ENCODE measurements at regions not wholly inside any gene's neighbourhood (a gene's known extent, or its start where the extent isn't known, plus 50 kb on each side); places are given as distances from the start of the nearest gene placed in this dataset.

DNA sequence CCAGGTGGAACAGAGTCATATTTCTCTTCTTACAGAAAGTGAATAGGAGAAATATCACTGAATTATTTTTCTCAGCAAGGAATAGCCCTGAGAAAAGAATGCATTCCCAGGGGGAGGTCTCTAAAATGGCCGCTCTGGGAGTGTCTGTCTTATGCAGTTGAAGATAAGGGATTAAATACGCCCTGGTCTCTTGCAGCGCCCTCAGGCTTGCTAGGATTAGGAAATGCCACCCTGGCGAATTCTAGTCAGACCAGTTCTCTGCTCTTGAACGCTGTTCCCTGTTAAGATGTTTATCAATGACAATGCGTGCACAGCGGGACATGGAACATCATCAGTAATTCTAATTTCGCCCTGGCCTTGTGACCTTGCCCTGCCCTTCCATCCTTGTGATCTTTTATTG, 949.0 kb upstream of the SEMA6D start:
- Mint-ChIP-seq H3K27ac (no peak overlapping the region), H3K9me3 (peaks cover 38% of the 10 kb centered on the region), H3K4me3 (no peak overlapping the region), H3K36me3 (peaks cover 30% of the 10 kb centered on the region), H3K4me1 (peaks cover 6% of the 10 kb centered on the region), H3K27me3 (ENCODE audit: low read depth) (no peaks in the 10 kb centered on the region)
- no peak for ATAC-seq
- DNase-seq (ENCODE audit: low spot score), result peak; percentile 41
- ChIA-PET CTCF (no interaction called here), POLR2A (interaction anchor here (0.6 kb wide), 1 partner anchor 181 kb away, joined by 5 read pairs; no protein-coding TSS in a partner anchor)
- TF ChIP-seq PRRX2 (CRISPR knock-in tag; IDR thresholded peaks at IDR 0.05) (no peak), GABPB1 (CRISPR knock-in tag; IDR thresholded peaks at IDR 0.05) (no peak), NR1H2 (CRISPR knock-in tag; IDR thresholded peaks at IDR 0.05) (no peak), TP53 (CRISPR knock-in tag; IDR thresholded peaks at IDR 0.05) (no peak), ATF1 (CRISPR knock-in tag; IDR thresholded peaks at IDR 0.05) (no peak)
- TF ChIP-seq, protein P1, sequence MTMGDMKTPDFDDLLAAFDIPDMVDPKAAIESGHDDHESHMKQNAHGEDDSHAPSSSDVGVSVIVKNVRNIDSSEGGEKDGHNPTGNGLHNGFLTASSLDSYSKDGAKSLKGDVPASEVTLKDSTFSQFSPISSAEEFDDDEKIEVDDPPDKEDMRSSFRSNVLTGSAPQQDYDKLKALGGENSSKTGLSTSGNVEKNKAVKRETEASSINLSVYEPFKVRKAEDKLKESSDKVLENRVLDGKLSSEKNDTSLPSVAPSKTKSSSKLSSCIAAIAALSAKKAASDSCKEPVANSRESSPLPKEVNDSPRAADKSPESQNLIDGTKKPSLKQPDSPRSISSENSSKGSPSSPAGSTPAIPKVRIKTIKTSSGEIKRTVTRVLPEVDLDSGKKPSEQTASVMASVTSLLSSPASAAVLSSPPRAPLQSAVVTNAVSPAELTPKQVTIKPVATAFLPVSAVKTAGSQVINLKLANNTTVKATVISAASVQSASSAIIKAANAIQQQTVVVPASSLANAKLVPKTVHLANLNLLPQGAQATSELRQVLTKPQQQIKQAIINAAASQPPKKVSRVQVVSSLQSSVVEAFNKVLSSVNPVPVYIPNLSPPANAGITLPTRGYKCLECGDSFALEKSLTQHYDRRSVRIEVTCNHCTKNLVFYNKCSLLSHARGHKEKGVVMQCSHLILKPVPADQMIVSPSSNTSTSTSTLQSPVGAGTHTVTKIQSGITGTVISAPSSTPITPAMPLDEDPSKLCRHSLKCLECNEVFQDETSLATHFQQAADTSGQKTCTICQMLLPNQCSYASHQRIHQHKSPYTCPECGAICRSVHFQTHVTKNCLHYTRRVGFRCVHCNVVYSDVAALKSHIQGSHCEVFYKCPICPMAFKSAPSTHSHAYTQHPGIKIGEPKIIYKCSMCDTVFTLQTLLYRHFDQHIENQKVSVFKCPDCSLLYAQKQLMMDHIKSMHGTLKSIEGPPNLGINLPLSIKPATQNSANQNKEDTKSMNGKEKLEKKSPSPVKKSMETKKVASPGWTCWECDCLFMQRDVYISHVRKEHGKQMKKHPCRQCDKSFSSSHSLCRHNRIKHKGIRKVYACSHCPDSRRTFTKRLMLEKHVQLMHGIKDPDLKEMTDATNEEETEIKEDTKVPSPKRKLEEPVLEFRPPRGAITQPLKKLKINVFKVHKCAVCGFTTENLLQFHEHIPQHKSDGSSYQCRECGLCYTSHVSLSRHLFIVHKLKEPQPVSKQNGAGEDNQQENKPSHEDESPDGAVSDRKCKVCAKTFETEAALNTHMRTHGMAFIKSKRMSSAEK (CRISPR knock-in tag; IDR thresholded peaks at IDR 0.05; ENCODE audit: borderline replicate concordance), result no peak
- TF ChIP-seq, protein P2, sequence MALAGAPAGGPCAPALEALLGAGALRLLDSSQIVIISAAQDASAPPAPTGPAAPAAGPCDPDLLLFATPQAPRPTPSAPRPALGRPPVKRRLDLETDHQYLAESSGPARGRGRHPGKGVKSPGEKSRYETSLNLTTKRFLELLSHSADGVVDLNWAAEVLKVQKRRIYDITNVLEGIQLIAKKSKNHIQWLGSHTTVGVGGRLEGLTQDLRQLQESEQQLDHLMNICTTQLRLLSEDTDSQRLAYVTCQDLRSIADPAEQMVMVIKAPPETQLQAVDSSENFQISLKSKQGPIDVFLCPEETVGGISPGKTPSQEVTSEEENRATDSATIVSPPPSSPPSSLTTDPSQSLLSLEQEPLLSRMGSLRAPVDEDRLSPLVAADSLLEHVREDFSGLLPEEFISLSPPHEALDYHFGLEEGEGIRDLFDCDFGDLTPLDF (CRISPR knock-in tag; IDR thresholded peaks at IDR 0.05), result no peak
- TF ChIP-seq, protein P3, sequence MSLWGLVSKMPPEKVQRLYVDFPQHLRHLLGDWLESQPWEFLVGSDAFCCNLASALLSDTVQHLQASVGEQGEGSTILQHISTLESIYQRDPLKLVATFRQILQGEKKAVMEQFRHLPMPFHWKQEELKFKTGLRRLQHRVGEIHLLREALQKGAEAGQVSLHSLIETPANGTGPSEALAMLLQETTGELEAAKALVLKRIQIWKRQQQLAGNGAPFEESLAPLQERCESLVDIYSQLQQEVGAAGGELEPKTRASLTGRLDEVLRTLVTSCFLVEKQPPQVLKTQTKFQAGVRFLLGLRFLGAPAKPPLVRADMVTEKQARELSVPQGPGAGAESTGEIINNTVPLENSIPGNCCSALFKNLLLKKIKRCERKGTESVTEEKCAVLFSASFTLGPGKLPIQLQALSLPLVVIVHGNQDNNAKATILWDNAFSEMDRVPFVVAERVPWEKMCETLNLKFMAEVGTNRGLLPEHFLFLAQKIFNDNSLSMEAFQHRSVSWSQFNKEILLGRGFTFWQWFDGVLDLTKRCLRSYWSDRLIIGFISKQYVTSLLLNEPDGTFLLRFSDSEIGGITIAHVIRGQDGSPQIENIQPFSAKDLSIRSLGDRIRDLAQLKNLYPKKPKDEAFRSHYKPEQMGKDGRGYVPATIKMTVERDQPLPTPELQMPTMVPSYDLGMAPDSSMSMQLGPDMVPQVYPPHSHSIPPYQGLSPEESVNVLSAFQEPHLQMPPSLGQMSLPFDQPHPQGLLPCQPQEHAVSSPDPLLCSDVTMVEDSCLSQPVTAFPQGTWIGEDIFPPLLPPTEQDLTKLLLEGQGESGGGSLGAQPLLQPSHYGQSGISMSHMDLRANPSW (CRISPR knock-in tag; conservative IDR thresholded peaks at IDR 0.05; ENCODE audit: low read depth), result no peak

DNA sequence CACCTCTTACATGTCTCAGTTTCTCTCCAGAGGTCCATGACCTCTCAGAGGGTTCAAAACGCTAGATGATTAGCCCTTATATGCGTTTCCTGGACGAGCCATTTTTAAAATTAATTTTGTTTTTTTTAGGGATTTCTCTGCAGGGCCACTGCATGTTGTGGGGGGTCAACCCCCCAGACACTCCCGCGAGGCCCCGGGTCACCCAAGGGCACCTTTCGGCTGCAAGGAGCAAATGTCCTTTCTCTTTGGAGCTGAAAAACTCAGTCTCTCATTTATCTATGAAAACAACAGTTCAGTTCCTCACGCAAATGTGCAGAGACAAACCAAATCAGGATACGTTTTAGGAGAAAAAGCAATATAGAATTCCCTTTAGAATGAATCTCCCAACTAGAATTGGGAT, 944.3 kb upstream of the SEMA6D start:
- Mint-ChIP-seq H3K36me3 (peaks cover 18% of the 10 kb centered on the region), H3K4me3 (no peak overlapping the region), H3K27ac (no peak overlapping the region), H3K9me3 (peaks cover 11% of the 10 kb centered on the region), H3K27me3 (ENCODE audit: low read depth) (no peaks in the 10 kb centered on the region), H3K4me1 (peaks cover 6% of the 10 kb centered on the region)
- ATAC-seq (no peak), DNase-seq (ENCODE audit: low spot score) (no peak)
- ChIA-PET CTCF (no interaction called here), POLR2A (no interaction called here)
- no peak for TF ChIP-seq IRF2 (CRISPR knock-in tag; IDR thresholded peaks at IDR 0.05; ENCODE audit: borderline replicate concordance, low read depth)
- no peak for TF ChIP-seq GABPB1 (CRISPR knock-in tag; IDR thresholded peaks at IDR 0.05)
- TF ChIP-seq, protein P3 (CRISPR knock-in tag; conservative IDR thresholded peaks at IDR 0.05; ENCODE audit: low read depth), result no peak
- TF ChIP-seq, protein P4, sequence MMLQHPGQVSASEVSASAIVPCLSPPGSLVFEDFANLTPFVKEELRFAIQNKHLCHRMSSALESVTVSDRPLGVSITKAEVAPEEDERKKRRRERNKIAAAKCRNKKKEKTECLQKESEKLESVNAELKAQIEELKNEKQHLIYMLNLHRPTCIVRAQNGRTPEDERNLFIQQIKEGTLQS (CRISPR knock-in tag; conservative IDR thresholded peaks at IDR 0.05), result no peak
- TF ChIP-seq, protein P5, sequence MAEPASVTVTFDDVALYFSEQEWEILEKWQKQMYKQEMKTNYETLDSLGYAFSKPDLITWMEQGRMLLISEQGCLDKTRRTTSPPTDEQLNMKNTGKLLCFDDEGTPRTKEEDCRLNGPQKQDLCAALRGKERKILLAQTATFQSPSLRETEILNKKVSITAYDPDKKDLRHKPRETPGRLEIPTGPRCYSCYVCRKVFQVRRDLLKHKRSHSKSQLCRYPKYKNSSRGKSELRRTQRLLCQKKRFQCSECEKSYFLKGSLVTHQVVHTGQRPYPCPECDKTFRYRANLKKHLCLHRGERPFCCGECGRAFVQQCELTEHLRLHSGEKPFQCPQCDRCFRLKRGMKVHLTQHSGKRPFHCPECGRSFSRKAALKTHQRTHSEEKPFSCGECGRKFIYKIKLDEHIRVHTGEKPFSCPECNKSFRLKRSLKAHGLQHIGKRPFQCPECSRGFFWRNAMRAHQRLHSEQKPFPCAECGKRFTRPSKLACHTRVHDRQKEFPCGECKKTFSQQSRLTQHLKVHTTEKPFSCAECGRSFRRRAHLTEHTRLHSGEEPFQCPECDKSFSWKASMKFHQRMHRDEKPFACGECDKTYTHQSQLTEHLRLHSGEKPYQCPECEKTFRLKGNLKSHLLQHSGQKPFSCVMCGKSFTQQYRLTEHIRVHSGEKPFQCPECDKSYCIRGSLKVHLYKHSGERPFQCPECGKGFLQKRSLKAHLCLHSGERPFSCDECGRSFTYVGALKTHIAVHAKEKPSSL (CRISPR knock-in tag; conservative IDR thresholded peaks at IDR 0.05), result no peak
- TF ChIP-seq, protein P6, sequence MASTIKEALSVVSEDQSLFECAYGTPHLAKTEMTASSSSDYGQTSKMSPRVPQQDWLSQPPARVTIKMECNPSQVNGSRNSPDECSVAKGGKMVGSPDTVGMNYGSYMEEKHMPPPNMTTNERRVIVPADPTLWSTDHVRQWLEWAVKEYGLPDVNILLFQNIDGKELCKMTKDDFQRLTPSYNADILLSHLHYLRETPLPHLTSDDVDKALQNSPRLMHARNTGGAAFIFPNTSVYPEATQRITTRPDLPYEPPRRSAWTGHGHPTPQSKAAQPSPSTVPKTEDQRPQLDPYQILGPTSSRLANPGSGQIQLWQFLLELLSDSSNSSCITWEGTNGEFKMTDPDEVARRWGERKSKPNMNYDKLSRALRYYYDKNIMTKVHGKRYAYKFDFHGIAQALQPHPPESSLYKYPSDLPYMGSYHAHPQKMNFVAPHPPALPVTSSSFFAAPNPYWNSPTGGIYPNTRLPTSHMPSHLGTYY (CRISPR knock-in tag; IDR thresholded peaks at IDR 0.05), result no peak
- no peak for TF ChIP-seq FOXK1 (CRISPR knock-in tag; IDR thresholded peaks at IDR 0.05)
- no peak for TF ChIP-seq CREM (CRISPR knock-in tag; IDR thresholded peaks at IDR 0.05)
- TF ChIP-seq TCF7 (CRISPR knock-in tag; IDR thresholded peaks at IDR 0.05; ENCODE audit: low read depth), result no peak
- TF ChIP-seq NR3C1 (CRISPR knock-in tag; conservative IDR thresholded peaks at IDR 0.05; ENCODE audit: low read depth), result no peak
- TF ChIP-seq ZNF219 (CRISPR knock-in tag; IDR thresholded peaks at IDR 0.05; ENCODE audit: borderline replicate concordance), result no peak

Measured in WTC11 (cell line).